CD14-positive monocyte (primary cell): ENCODE measurements at regions not wholly inside any gene's neighbourhood (a gene's known extent, or its start where the extent isn't known, plus 50 kb on each side); places are given as distances from the start of the nearest gene placed in this dataset.

Source experiments
- DNase-seq, 3 donors: peaks; one replicate each; pipeline ENCODE4 v3.0.0-alpha.2; 2011 to 2022
- H2AFZ ChIP-seq: 2 replicates; pipeline ENCODE4 v1.6.0; 2012; ENCODE audit warnings: mild to moderate bottlenecking, low read depth, low read length, inconsistent platforms; ENCODE audit not compliant: insufficient read depth, poor library complexity, severe bottlenecking
- H3K27ac ChIP-seq, 2 donors: 1 replicate in 1 of 2; 2 replicates in 1 of 2; pipeline ENCODE4 v1.5.1; 2012 to 2013; ENCODE audit warnings: low read length in 2 of 2, control low read depth in 1 of 2, inconsistent platforms in 1 of 2, low read depth in 1 of 2, mild to moderate bottlenecking in 1 of 2
- H3K27me3 ChIP-seq, 2 donors: one replicate each; pipeline versions ENCODE4 v1.6.0 to v1.6.1; 2011 to 2013; ENCODE audit warnings: low read length in 2 of 2; ENCODE audit not compliant: control insufficient read depth in 2 of 2, insufficient read depth in 2 of 2
- H3K36me3 ChIP-seq, 2 donors: replicated peaks in 1 of 2; 1 replicate in 1 of 2; 2 replicates in 1 of 2; pipeline versions ENCODE4 v1.5.1 to v1.6.1; 2012 to 2013; ENCODE audit warnings: low read length in 2 of 2, control low read depth in 1 of 2, inconsistent platforms in 1 of 2, mild to moderate bottlenecking in 1 of 2; ENCODE audit not compliant: insufficient read depth in 2 of 2, control insufficient read depth in 1 of 2
- H3K4me1 ChIP-seq, 2 donors: 1 replicate in 1 of 2; 2 replicates in 1 of 2; pipeline versions ENCODE4 v1.5.1 to v1.6.1; 2012 to 2013; ENCODE audit warnings: low read length in 2 of 2, control low read depth in 1 of 2, inconsistent platforms in 1 of 2, mild to moderate bottlenecking in 1 of 2, moderate library complexity in 1 of 2; ENCODE audit not compliant: insufficient read depth in 2 of 2, control insufficient read depth in 1 of 2
- H3K4me2 ChIP-seq: replicated peaks from 2 replicates; pipeline ENCODE3; 2012; ENCODE audit warnings: low read length, moderate library complexity, mild to moderate bottlenecking; ENCODE audit not compliant: poor library complexity, severe bottlenecking; ENCODE audit errors: extremely low read depth
- H3K4me3 ChIP-seq, 3 experiments: fragments of 200-600 bp in 1 of 3; sonication (generic) in 1 of 3; replicated peaks in 1 of 3; 1 replicate in 2 of 3; 2 replicates in 1 of 3; pipeline ENCODE4 v1.5.1; 2011 to 2013; ENCODE audit warnings: low read length in 3 of 3, mild to moderate bottlenecking in 3 of 3, control low read depth in 2 of 3, low read depth in 2 of 3, inconsistent platforms in 1 of 3, moderate library complexity in 1 of 3
- H3K79me2 ChIP-seq: 2 replicates; pipeline ENCODE4 v1.6.0; 2012; ENCODE audit warnings: mild to moderate bottlenecking, control low read depth, inconsistent platforms, low read length, moderate library complexity; ENCODE audit not compliant: insufficient read depth
- H3K9ac ChIP-seq: 2 replicates; pipeline ENCODE4 v1.6.0; 2017; ENCODE audit warnings: low read length, mild to moderate bottlenecking; ENCODE audit not compliant: insufficient read depth, poor library complexity, severe bottlenecking
- H3K9me3 ChIP-seq, 2 donors: replicated peaks in 1 of 2; 1 replicate in 1 of 2; 2 replicates in 1 of 2; pipeline versions ENCODE4 v1.5.1 to v1.6.1; 2012 to 2013; ENCODE audit warnings: low read length in 2 of 2, control low read depth in 1 of 2; ENCODE audit not compliant: control insufficient read depth in 1 of 2, insufficient read depth in 1 of 2
- H4K20me1 ChIP-seq: 2 replicates; pipeline ENCODE4 v1.6.0; 2012; ENCODE audit warnings: mild to moderate bottlenecking, low read length, control low read depth, moderate library complexity; ENCODE audit not compliant: insufficient read depth
- H3K27ac Mint-ChIP-seq, 7 donors: one replicate each; pipeline ENCODE4 v1.8.0; 2020; ENCODE audit warnings: mild to moderate bottlenecking in 7 of 7, mixed read lengths in 7 of 7, moderate library complexity in 6 of 7, inconsistent platforms in 2 of 7
- H3K27me3 Mint-ChIP-seq, 3 donors: one replicate each; pipeline ENCODE4 v1.8.0; 2021 to 2022; ENCODE audit warnings: low read depth in 3 of 3, mild to moderate bottlenecking in 3 of 3, mixed read lengths in 3 of 3, moderate library complexity in 3 of 3, inconsistent platforms in 1 of 3
- H3K36me3 Mint-ChIP-seq, 2 donors: one replicate each; pipeline ENCODE4 v1.8.0; 2020; ENCODE audit warnings: mixed read lengths in 2 of 2, inconsistent platforms in 1 of 2, mild to moderate bottlenecking in 1 of 2
- H3K4me1 Mint-ChIP-seq: one replicate; pipeline ENCODE4 v1.8.0; 2020; ENCODE audit warnings: mild to moderate bottlenecking, mixed read lengths
- H3K4me3 Mint-ChIP-seq, 2 donors: one replicate each; pipeline ENCODE4 v1.8.0; 2020; ENCODE audit warnings: mild to moderate bottlenecking in 2 of 2, mixed read lengths in 2 of 2, moderate library complexity in 1 of 2
- H3K9me3 Mint-ChIP-seq, 7 donors: one replicate each; pipeline ENCODE4 v1.8.0; 2020 to 2022; ENCODE audit warnings: mixed read lengths in 7 of 7, mild to moderate bottlenecking in 6 of 7, moderate library complexity in 6 of 7, inconsistent platforms in 2 of 7
- CTCF ChIP-seq: fragments of 200-600 bp; IDR thresholded peaks from one replicate; pipeline ENCODE4 v1.8.0; 2022; ENCODE audit warnings: antibody characterized with exemption, mild to moderate bottlenecking
- WGBS: methylation state at CpG from one replicate; pipeline ENCODE4 v1.1.5; 2013; ENCODE audit warnings: missing lambda C conversion rate; ENCODE audit not compliant: insufficient coverage; 5-methylcytosine and 5-hydroxymethylcytosine counted together
- intact Hi-C, 2 donors: fragments of 100-400 bp; cut with micrococcal nuclease; formaldehyde crosslinking; loops; one replicate each; pipeline versions ENCODE4 v1.15.0 to v1.15.1; 2023

- TF ChIP-seq CTCF, result no peak
- no peak for DNase-seq
- Histone ChIP-seq H2AFZ (no peak overlapping the region), H3K36me3 (no peaks in the 10 kb centered on the region), H3K9me3 (no peaks in the 10 kb centered on the region), H3K27ac (no peak overlapping the region), H3K27me3 (no peaks in the 10 kb centered on the region), H3K9ac (no peak overlapping the region), H3K4me1 (no peaks in the 10 kb centered on the region), H3K79me2 (no peaks in the 10 kb centered on the region), H3K4me3 (no peak overlapping the region), H3K4me2 (no peak overlapping the region), H4K20me1 (no peaks in the 10 kb centered on the region)
- Mint-ChIP-seq H3K4me3 (no peak overlapping the region), H3K9me3 (peaks cover 0 to 2% (median 0%) of the 10 kb centered on the region in 7 donors), H3K4me1 (no peaks in the 10 kb centered on the region), H3K36me3 (no peaks in the 10 kb centered on the region), H3K27ac (no peak overlapping the region), H3K27me3 (peaks cover 1 to 15% (median 2%) of the 10 kb centered on the region in 3 donors)
- WGBS, result 71% methylated on average over 4 of the region's 10 CpGs
- intact Hi-C loops, result no loop called here
These were observed 54.5 kb upstream of the ATP2B4 start for GRCh38 chr1:203572134-203572625.

- no peak overlapping the region for H3K4me3 Mint-ChIP-seq
- Histone ChIP-seq H2AFZ (no peak overlapping the region), H4K20me1 (no peaks in the 10 kb centered on the region), H3K4me2 (no peak overlapping the region), H3K4me3 (no peak overlapping the region), H3K9me3 (no peaks in the 10 kb centered on the region), H3K9ac (no peak overlapping the region), H3K36me3 (no peaks in the 10 kb centered on the region), H3K4me1 (no peaks in the 10 kb centered on the region), H3K79me2 (no peaks in the 10 kb centered on the region), H3K27ac (no peak overlapping the region), H3K27me3 (no peaks in the 10 kb centered on the region)
- intact Hi-C loops, result no loop called here
- no peak for DNase-seq
- peaks cover 1 to 10% (median 2%) of the 10 kb centered on the region in 3 donors for H3K27me3 Mint-ChIP-seq
- TF ChIP-seq CTCF, result no peak
- H3K9me3 Mint-ChIP-seq, result peaks cover 0 to 2% (median 0%) of the 10 kb centered on the region in 7 donors
- H3K36me3 Mint-ChIP-seq, result no peaks in the 10 kb centered on the region
- no peak overlapping the region for H3K27ac Mint-ChIP-seq
- 91% methylated on average over 6 of the region's 7 CpGs for WGBS
- peaks cover 3% of the 10 kb centered on the region for H3K4me1 Mint-ChIP-seq
These were observed 52.9 kb upstream of the ATP2B4 start for GRCh38 chr1:203573730-203574129.
